IPS-NIHi7 (cell line): ENCODE measurements at regions not wholly inside any gene's neighbourhood (a gene's known extent, or its start where the extent isn't known, plus 50 kb on each side); places are given as distances from the start of the nearest gene placed in this dataset.

Experiments used
- DNase-seq: peaks from one replicate; pipeline ENCODE4 v3.0.0; 2012; ENCODE audit warnings: mixed read lengths; ENCODE audit errors: extremely low spot score

DNA sequence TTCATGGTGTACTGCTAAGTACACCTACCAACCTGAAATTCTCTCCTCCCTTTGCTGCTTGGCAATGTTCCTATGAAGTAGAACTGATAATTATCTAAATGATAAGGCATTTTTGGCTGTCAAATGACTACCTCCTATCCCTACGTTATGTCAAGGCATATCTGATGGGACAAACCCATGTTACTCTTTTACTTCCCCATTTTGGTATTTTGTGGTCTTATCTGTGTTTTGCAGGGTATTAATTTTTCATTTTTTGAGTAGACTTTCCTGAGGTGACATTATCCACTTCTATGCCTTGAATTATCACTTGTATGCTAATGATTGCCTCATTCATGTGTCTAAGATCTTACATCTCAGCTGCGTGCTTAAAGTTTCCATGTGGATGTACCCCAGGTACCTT, 499.6 kb upstream of the B3GALT2 start:
- DNase-seq, result no peak

DNA sequence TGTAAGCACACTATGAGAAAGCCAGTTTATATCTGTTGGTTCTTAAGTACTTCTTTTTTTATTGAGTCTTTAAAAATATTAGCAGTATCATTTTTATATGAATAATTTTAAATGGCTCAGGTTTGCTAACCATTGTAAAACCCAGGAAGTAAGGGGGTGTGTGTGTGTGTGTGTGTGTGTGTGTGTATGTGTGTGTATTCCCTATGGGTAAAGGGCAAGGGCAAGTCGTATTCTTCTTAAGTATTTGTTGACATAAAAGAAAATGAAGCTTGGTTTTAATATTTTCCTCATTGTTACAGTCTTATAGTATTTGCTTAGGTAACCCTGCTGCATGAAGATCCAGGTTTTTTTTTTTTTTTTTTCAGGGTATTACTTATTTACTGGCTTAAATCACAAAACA, 495.0 kb upstream of the B3GALT2 start:
- DNase-seq, result no peak

DNA sequence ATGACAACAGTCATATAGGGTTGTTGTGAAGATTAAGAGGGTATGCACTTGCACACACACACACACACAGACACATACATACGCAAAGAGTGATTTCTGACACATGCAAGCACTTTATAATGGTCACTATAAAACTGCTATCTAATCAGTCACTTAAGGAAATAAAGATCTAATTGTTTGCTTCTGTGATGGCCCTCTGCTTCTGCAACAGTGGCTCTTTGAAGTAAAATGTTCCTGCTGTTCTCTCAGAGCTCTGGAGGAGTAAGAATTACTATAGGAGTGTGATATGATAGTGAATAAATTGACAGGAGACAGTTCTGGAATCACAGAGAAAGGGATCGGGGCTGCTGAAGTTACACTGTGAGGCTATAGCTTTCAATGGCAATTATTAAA, 494.5 kb upstream of the B3GALT2 start:
- no peak for DNase-seq

DNA sequence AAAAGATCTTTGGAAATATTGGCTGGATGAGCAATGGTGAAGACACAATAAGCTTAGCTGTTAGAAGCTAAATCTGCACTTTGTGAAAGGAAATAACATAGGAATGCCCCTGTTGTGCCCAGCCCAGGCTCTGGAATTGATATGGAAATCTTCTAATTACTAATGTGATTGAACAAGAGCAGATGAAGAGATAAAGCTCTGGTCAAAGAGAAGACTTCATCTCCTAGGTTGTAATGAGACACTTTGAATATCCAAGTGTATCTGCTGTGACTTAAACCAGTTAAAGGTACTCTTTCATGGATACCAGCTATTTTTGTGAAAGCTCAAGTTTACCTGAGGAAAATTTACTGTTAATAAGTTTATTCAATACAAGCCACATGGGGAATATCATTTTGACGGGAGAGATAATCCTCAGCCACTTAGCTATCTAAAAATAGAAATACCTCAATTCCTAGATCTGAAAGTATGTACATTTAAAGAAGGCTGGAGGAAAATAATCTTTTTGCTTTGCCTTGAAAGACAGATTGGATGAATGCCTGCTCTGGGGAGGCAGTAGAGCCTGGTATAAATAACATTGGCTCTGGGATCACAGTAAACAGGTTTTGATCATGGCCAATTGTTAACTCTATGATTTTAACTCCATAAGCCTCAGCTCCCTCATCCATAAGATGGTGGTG, 494.0 kb upstream of the B3GALT2 start:
- no peak for DNase-seq

DNA sequence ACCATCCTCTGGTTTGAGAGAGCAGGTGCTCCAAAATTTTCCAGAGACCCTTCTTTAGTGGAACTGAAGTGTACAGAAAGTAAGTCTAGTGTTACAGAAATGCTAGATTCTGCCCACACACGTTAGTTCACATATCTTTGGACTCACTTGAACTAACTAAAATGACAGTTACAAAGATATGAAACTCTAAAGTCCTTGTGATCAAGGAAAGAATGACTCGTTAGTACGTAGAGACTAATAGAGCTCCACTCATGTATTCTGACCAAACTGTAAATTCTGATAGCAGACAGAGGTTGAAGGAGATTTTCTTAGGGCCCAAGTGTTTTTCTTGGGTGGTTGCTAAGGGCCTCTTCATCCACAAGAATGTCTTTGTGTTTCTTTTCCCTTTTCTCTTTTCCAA, 491.5 kb upstream of the B3GALT2 start:
- no peak for DNase-seq

DNA sequence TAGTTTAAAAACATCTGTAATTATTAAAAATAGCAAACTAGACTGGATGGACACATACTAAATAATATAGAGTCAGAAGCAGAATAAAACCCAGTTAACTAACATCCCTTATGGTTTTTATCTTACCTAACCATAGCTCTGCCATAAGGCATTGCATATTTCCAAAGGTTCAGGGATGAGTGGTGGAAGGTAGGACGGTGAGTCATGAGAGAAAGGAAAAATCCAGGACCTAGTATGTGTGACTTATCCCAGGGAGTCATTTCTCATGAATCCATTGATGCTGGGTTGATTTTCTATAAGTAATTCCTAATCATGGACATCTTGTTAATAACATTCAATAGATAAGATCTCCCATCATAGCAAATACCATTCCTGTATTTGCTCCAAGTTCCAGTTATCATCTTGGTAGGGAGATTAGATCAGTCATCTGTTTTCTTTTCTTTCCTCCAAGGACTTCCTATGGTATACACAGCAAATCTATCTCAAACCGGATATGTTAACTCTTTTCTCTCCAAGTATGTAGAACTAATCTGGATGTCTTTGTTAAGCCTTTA, 490.7 kb upstream of the B3GALT2 start:
- no peak for DNase-seq

DNA sequence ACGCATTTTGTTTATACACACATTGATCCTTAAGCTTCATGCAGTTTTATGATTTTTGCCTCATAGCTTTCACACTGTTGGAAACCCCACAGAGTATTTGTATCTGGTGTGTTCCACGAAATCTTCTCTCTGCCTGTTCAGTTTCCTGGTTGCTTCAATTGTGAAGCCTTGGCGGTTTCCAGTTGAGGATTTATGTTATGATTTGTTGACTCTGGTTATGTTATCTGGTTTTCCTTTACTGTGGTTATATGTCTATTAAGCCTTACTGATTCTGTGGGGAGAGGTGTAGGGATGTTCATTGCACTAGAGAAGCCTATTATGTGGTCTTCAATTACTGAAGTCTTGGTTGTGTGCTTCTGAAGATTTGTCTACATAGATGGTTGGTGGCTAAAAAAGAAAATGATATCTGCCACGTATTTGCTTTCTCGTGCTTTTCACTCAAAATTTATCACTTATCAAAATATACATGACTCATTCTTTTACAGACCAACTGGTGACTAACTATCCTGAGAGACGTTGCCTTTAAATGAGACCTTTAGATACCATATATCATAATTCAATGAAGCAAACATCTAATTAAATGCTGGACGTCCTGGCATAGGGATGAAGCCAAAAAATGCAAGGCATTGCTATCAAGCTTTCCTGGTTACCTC, 488.0 kb upstream of the B3GALT2 start:
- no peak for DNase-seq

DNA sequence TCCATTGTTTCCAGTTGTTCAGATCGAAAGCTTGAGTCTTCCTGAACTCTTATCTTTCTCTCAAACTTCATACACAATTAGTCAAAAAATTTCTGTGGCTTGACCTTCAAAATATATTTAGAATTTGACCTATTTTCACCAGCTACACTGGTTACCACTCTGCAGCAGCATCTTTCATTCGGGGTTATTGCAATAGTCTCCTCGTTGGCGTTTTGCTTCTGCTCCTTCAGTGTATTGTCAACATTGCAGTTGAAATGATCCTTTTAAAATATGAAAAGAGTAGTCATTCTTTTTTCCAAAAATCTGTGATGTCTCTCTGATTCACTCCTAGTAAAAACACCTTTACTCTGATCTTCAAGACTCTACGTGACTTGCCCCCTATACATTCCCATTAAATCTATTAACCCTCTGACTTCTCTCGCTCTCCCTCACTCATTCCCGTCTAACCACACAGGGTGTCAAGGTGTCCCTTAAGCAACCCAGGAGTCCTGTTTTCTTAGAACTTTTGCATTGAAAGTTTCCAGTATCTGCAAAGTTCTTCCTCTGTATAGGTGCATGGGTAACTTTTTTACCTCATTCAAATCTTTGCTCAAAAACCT, 480.2 kb upstream of the B3GALT2 start:
- DNase-seq, result no peak

DNA sequence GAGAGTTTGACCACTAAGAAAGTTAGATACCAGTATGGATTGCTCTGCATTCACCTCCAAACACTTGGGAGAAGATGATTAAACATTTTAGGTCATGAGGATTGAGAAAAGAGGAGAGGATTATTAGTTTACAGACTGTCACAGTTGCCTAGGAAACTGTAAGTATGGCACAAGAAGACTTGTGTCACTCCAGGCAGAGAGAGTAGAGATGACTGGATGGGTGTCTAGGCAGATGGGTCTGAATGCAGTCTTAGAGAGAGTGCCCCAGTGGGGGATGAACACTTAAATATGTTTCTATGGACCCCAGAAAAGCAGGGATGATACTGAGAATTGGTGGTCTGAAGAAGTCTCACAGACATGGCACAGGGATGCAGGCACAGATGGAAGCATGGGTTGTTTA, 477.6 kb upstream of the B3GALT2 start:
- DNase-seq, result no peak

DNA sequence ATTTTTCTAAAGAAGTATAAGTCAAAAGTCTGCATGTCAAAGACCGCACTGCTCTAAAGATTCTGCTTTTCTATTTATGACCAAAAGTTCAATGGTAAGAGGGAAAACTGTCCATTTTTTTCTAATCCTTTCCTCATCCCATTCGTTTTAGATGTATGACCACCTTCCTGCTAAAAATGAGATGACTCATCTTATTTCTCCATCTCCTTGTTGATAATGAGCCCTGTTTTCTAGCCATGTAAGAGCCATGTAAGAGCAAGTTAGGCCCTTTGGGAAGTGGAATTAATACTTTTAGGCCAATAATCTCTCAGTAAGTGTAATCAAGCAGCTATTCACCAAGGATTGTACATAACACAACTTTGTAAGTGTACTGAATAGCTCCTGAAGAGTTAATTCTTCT, 475.6 kb upstream of the B3GALT2 start:
- DNase-seq, result no peak

DNA sequence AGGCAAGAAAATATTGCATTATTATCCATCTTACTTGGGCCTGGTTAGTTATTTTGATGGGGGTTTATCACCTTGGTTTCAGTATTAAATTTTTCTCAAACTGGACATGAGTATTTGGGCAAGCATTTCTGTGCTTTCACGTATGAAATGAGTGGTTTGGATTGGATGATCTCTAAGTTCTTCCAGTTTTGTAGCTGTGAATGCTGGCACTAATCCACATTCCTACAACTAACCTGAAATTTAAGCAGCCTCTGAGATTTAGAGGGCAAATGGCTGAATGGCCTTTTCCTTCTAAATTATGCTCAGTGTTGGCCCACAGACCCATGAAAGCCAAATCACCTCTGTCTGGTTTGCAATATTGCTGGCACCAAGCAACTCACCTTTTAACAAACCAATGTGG, 475.0 kb upstream of the B3GALT2 start:
- no peak for DNase-seq

DNA sequence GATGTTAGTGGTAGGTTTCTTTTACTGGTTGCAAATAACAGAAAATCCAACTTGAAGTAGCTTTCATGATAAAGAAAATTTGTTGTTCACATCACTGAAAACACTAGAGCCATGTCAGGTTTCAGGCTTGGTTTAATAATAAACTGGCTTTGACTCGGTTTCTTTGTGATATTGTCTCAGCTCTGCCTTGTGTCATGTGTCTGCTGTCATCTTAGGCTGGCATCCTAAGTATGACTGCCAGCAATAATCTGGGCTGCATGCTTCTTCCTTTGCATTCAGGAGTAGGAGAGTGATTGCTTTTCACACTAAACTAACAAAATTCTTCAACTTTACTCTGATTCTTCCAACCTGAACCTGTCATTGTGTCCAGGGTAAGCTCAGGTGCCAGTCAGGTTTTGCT, 474.0 kb upstream of the B3GALT2 start:
- no peak for DNase-seq

DNA sequence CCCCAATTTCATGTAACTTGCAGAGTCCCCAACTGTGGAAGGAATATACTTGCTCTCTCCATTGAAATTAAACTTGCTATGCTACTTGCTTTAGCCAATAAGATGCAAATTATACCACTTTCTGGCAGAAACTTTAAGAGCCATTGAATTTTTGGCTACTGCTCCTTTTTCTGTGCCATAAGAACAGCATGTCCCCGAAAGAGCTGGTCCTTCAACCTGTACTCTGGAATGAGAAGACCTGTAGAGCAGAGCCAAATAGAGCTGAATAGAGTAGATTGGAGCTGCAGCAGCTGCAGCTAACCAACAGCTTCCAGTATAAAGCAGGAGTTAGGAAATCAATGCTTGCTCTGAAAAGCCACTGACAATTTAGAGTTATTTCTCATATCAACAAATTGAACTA, 472.3 kb upstream of the B3GALT2 start:
- DNase-seq, result no peak

DNA sequence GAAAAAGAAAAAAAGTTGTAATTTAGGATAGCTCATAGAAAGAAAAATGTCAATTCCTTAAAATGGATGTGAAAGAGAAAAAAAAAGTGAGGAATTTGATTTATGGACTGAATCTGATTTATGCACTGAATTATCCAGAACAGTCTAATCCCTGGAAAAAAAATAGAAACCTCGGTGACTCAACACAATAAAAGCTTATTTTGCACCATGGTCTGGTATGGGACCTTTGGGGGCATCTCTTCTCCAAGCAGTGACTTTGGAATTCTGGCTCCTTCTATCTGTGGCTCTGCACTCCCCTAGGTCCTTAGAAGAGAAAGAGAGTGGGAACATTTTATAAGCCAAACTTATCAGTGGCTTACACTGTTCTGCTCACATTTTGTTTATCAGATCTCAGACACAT, 471.7 kb upstream of the B3GALT2 start:
- no peak for DNase-seq

DNA sequence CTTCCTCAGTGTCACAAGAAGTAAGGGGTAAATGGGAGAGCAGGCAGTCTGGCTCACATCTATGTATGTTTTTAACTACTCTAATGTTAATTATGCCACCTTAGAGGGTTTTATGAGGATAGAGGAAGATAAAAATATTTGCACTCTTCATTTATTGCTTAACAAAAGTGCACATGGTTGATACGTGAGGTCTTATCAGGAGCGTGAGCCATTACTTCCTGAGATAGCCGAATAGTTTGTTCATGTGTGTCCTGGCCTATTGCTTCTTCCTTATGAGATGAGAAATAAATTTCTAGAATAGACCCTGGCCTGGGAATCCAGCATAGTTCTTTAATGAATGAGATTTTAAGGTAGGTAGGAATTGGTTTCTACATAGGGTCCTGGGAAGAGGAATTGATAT, 471.1 kb upstream of the B3GALT2 start:
- DNase-seq, result no peak

DNA sequence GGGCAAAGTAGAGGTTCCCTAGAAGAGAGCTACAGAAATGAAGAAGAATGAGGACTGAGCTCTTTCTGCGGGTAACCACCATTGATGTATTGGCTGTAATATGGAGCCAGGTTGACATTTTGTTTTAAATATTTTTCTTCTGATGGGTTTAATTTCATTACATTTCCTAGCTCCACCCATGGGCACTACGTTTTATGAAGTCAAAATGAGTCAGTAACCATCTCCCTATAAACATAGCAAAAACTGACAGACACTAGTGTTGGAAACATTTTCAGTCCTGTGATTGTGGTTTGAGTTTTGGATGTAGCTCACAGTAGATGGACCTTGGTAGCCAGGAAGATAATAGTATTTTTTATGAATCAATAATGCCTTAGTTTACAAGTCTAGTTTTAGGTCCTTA, 470.4 kb upstream of the B3GALT2 start:
- no peak for DNase-seq

DNA sequence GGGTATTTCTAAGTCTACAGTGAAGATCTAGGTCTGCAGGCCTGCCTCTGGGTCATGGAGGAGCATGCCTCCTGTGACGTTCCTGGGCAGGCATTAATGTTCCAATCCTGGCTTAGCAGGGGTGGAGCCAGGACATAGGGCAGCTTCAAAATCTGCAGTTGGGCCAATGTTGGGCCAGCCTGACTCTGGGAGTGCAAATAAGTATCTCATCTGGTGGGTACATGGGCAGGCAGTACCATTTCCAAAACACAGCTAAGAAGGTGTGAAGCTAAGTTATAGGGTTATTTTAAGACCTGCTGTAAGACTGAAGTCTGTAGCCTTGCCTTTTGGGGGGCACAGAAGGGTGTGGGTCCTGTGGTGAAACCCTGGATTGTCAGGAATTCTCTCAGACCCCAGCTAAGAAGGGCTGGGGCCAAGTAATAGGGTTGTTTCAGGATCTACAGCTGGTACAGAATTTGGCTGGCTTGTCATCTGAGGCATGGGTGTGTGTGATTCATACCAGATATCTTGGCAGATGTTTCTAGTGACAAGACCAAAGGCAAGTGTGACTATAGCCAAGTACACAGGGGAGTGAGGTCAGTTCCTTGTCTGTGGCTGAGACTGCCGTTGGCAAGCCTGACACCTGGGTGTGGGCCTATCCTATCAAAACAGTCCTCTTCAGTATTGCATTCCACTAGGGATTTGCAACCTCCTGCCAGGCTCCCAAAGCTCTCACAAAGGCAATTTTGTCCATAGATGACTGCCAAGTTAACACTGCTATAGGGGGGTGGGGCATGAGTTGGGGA, 468.7 kb upstream of the B3GALT2 start:
- peak; percentile 11 for DNase-seq

DNA sequence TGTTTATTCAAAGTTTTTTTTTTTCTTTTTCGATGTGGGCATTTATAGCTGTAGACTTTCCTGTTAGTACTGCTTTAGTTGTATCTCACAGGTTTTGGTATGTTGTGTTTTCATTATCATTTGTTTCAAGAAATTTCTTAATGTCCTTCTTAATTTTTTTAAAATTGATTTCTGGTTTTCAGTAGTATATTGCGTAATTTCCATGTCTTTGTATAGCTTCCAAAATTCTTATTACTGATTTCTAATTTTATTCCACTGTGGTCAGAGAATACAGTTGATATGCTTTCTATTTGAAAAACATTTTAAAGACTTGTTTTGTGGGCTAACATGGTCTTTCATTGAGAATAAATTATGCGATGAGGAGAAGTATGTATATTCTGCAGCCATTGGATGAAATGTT, 463.2 kb upstream of the B3GALT2 start:
- no peak for DNase-seq

DNA sequence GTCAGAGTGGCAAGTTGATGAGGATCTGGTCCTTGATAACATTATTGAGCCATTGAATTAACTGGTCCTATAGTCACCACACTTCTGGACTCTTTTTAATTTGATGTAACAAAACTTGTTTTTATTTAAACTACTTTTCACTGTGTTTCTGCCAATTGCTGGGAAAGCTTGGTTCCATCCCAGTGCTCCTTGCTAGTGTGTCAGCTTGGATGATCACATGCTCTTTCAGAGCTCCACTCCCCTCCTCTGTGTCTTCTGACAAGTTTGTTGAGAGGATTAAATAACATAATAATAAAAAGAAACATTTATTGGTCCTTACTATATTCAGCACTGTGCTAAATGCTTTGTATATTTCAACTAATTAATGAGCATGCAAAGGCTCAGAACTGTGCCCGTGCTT, 448.5 kb upstream of the B3GALT2 start:
- no peak for DNase-seq

DNA sequence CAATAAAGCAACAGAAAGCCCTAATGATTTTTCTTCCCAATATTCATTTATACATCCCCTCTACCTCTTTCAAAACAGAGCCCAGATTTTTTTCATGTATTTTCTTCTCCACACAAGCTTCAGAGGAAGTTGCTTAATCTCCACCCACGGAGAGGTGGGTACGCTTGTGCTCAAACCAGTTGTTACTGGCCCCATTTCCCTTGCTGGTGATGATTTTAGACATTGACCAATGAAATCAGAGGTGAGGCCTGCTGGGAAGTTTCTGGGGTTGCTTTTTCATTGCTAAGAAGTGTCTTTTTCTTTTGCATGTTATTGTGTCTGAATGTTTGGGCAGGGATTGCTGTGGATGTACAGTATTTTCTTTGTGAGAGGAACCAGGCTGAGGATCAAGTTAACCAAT, 448.1 kb upstream of the B3GALT2 start:
- no peak for DNase-seq

DNA sequence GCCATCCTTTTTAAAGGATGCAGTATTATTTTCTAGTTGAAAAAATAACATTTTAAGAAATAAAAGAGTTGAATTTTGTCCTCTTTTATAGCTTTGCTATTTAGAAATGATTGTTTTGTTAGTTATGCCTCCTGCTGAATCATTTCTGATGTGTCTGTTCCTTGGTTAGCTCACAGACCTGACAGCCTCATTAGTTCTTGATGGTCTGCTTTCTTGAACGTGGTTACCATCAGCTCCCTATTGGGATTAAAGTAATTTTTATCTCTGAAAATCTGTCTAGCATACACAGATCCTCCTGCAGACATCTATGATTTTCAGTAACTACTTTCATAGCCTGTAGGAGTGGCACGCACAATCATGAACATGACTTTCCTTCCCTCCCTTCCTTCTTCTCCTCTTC, 447.6 kb upstream of the B3GALT2 start:
- no peak for DNase-seq

DNA sequence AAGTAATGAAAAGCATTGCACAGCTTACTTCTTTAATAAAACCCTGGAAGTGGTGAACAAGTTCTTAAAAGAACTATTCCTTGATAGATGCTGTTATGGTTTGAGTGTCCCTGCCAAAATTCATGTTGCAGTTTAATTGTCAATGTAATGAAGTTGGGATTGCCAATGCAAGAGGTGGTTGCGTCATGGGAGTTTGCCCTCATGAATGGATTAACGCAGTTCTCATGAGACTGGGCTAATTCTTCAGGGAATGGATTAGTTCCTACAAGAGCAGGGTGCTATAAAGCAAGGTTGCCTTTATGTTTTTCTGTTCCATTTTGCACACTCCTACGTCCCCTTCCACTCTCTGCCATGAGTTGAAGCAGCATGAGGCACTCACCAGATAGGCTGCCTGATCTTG, 446.7 kb upstream of the B3GALT2 start:
- DNase-seq, result no peak

DNA sequence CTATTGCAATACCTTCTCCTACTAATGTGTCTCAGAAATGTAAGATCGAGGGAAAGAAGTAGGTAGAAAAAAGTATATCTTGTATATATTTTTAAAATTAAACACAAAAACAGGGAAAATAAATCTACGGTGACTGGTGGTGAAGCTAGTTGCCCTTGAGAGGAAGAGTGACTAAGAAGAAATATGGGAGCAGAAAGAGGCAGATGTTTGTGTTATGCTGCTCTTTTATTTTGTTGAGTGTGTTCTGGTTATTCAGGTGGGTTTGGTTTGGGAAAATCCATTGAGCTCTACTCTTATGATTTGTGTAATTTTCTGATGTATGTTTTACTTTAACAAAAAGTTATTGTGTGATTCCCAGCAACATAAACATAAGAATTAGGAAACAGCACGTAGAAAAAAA, 444.9 kb upstream of the B3GALT2 start:
- no peak for DNase-seq
